IPS-11a (cell line): ENCODE measurements at regions not wholly inside any gene's neighbourhood (a gene's known extent, or its start where the extent isn't known, plus 50 kb on each side); places are given as distances from the start of the nearest gene placed in this dataset.

Experiments used
- H3K4me3 ChIP-seq: one replicate; pipeline ENCODE4 v1.5.1; 2013; ENCODE audit warnings: low read depth, low read length, control low read depth

- no peak overlapping the region for H3K4me3 ChIP-seq
These were observed 98.2 kb downstream of the RAB11FIP2 start for GRCh38 chr10:117948493-117948892.

GRCh38 chr10:117950408-117950807 is 96.3 kb downstream of the RAB11FIP2 start:
- no peak overlapping the region for H3K4me3 ChIP-seq
